Stimulated activated CD4-positive, alpha-beta T cell treated with anti-CD3 and anti-CD28 coated beads, Interleukin-15, amount 100 ng/mL, for 24 hours (primary cell): ENCODE measurements at regions not wholly inside any gene's neighbourhood (a gene's known extent, or its start where the extent isn't known, plus 50 kb on each side); places are given as distances from the start of the nearest gene placed in this dataset.
"Not testable (repeated sequence)": the region's sequence is repeated elsewhere in the genome, so short reads cannot be mapped to it uniquely, and the experiment has no call there.

ENCODE experiments used
- DNase-seq: peaks from one replicate; pipeline ENCODE4 v3.0.0-alpha.2; 2020

GRCh38 chr2:224146356-224147160 lies 107.5 kb upstream of the SERPINE2 start:
- DNase-seq: no peak

DNA sequence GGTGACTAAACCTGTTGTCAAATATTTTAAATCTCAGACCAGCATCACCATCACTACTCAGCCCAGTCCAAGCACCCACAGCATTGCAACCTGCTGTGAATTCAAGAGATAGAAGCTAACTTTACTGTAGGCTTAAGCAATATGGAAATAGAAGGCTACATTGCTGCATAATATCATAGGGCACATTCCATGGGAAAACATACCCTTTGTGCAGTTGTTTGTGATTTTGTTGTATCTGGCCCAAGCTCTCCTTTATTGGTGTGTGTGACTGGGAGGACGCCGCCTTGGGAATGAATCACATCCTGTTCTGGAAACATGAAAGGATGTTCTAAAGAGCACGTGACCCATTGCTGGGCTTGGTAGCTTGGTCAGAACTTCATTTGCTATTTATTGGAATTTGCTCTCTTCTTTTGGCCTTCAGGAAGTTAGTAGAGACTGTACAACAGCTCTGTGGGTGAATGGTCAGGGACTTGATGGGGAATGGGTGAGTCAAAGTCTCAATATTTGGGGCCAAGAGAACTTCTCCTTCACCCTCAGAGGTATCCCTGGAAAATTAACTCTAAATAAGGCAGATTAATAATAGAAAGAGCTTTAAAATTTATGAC lies 106.8 kb upstream of the SERPINE2 start:
- no peak for DNase-seq

DNA sequence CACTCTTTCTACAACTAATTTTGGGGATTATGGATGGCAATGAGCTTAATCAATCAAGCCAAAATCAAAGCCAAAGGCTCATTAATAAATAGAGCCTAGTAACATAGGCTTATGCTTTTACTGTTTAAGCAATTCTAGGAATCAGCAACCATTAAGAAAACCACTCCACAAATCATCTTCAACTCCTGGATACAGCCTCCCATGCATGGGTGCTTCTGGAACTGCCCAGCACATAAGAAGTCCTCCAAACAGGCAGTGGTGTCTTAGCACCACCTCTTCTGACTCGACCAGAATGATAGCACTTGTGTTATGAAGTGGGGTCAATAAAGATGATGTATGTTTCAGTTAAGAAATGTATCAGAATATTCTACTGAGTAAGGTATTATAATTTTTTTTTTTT lies 104.4 kb upstream of the SERPINE2 start:
- no peak for DNase-seq

- DNase-seq: no peak
These were observed 103.6 kb upstream of the SERPINE2 start for GRCh38 chr2:224142397-224143312.

- DNase-seq: no peak
These were observed 102.2 kb upstream of the SERPINE2 start for GRCh38 chr2:224141304-224141703.

DNA sequence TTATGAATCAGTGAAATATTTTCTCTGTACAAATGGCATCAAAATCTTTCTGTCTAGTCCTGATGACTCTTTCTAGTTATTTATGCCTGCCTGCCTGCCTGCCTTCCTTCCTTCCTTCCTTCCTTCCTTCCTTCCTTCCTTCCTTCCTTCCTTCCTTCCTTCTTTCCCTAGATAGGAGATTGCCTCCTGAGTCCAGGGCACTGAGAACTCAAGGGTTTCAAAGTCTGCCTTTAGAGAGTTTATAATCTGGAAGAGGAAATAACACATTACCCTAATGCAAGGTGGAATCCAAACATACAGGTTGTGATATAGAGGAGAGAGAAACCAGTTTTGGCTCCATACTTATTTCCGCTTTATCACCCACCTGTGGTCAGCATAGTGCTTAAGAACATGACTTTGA lies 98.1 kb upstream of the SERPINE2 start:
- no peak for DNase-seq

- DNase-seq: no peak
These were observed 97.3 kb upstream of the SERPINE2 start for GRCh38 chr2:224136396-224136795.

DNA sequence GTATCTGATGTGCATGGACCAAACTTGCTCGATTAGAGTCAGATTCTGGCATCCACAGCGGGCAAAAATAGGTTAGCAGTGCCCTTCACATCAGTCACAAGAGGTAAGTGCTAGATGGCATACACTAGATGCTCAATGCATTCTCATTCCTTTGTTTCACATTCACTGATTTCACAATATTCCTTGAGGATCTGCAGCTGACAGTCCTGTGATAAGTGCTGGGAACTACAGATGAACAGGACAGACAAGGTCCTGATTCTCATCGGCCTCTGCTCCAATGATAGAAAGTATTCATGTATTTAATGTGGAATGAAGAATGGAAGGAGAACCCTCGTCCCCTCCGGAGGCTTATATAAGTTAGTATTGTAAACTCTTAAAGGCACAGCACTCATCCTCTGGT lies 96.8 kb upstream of the SERPINE2 start:
- no peak for DNase-seq

GRCh38 chr2:224134003-224134734 lies 95.1 kb upstream of the SERPINE2 start:
- DNase-seq: no peak

DNA sequence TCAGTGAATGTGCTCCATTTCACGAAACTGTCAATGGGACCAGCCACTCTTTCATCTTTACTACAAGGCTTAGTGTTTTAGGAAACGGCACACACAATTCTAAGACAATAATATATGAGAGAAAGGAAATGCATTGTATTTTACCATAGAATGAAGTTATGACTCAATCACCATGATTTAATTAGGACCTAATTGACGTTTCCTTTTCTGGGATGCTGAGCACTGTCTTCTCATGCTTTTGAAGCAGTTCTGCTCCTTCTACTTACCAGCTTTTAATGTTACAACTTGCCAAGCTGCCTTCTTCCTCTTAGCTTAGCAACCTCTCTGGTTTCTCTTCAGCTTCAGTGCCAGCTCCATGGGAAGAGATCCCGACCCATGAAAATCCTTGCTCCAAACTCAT lies 94.3 kb upstream of the SERPINE2 start:
- no peak for DNase-seq

DNA sequence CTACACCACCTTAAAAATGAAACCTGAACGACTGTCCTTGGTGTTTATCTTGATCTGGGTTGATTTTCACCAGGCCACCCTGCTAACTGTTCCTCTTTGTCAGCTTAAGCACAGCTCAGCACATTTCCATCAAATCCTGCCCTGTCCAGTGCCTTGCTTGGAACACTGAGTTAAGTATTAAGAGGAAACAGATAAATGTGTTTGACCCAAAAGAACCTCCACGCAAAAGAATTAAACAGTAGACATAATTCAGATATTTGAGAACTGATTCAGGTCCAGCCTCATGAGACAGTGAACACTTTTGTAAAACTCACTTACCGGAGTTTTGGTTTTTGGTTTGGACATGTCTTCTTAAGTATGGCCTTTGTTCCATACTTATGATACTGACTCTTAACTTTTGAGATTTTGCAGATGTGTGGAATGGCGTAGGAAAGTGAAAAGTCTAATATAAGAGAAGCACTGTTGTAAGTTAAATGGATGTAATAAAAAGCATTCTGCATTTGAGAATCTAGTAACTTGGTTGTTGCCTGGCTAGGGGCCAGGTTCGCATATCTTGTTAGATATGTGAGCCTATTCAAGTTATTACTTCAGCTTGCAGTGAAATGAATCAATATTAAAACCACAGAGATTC lies 88.9 kb upstream of the SERPINE2 start:
- no peak for DNase-seq

- DNase-seq: no peak
These were observed 87.4 kb upstream of the SERPINE2 start for GRCh38 chr2:224126440-224126839.

GRCh38 chr2:224126003-224126402 lies 86.9 kb upstream of the SERPINE2 start:
- DNase-seq: no peak

GRCh38 chr2:224122542-224122941 lies 83.5 kb upstream of the SERPINE2 start:
- no peak for DNase-seq

GRCh38 chr2:224121406-224122067 lies 82.5 kb upstream of the SERPINE2 start:
- no peak for DNase-seq

GRCh38 chr2:224120986-224121385 lies 81.9 kb upstream of the SERPINE2 start:
- no peak for DNase-seq

GRCh38 chr2:224119846-224120245 lies 80.8 kb upstream of the SERPINE2 start:
- DNase-seq: not testable (repeated sequence)

GRCh38 chr2:224114428-224114827 lies 75.3 kb upstream of the SERPINE2 start:
- DNase-seq: no peak

DNA sequence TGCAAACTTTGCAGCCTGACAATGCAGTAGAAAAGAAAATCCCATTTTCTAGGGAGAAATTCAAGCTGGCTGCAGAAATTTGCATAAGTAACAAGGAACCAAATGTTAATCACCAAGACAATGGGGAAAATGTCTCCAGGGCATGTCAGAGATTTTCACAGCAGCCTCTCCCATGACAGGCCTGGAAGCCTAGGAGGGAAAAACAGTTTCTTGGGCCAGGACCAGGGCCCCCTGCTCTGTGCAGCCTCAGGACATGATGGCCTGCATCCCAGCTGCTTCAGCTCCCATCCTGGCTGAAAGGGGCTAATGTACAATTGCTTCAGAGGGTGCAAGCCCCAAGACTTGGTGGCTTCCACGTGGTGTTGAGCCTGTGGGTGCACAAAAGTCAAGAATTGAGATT lies 74.8 kb upstream of the SERPINE2 start:
- not testable (repeated sequence) for DNase-seq

DNA sequence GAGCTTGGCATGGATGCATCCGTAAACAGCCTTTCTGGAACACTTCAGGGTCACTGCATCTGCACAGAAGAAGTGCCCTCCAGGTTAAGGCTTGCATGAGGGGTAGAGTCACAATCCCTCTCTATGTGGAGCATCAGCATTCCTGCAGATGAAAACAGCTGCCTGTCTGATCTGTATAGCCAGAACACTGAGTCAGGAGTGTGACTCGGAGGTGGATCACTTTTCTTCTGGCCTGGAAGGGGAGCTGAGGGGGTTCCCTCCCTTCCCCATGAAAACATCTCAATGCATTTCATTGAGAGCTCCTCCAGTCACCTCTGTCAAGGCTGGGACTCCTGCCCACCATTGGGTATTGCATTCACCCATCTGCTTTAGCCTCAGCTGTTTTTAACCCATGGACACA lies 72.5 kb upstream of the SERPINE2 start:
- DNase-seq: no peak

- DNase-seq: no peak
These were observed 71.7 kb upstream of the SERPINE2 start for GRCh38 chr2:224110811-224111210.

DNA sequence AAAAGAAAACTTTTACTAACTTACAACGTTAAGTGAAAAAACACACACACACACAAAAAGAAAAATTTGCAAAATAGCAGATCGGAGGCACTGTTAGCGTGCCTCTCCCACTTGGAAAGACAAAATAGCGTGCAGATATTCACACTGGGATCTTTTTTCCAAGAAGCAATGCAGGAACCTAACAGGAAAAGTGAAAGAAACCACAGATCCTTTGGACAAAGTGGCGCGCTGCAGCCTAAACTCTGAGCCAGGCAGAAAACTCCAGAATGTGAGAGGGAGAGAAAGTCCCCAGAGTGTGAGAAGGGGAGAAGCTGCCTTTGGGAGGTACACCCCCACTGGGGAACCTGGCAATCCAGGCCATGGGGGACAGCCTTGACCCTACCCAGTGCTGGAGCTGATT lies 70.7 kb upstream of the SERPINE2 start:
- no peak for DNase-seq
